Activated CD4-positive, alpha-beta memory T cell treated with anti-CD3 and anti-CD28 coated beads, Interleukin-2, amount 10 ng/mL, durations not matched to agents 7 days and 5 days (primary cell): ENCODE measurements at regions not wholly inside any gene's neighbourhood (a gene's known extent, or its start where the extent isn't known, plus 50 kb on each side); places are given as distances from the start of the nearest gene placed in this dataset.

Source experiments
- CTCF ChIA-PET: fragments of 350-600 bp; sonication (Branson Sonifier 250); formaldehyde crosslinking; loops from one replicate; lab custom pipeline; 2021; ENCODE audit warnings: antibody characterized with exemption, inconsistent platforms; lab: Charles Lee
- POLR2A ChIA-PET: fragments of 350-600 bp; sonication (Branson Sonifier 250); formaldehyde crosslinking; loops from one replicate; lab custom pipeline; 2021; ENCODE audit warnings: antibody characterized with exemption; lab: Charles Lee
- DNase-seq: peaks from one replicate; pipeline ENCODE4 v3.0.0-alpha.2; 2020
- H3K27ac Mint-ChIP-seq: one replicate; pipeline ENCODE4 v1.8.0; 2021; ENCODE audit warnings: mild to moderate bottlenecking, mixed read lengths
- H3K27me3 Mint-ChIP-seq: one replicate; pipeline ENCODE4 v1.8.0; 2021; ENCODE audit warnings: mixed read lengths
- H3K36me3 Mint-ChIP-seq: one replicate; pipeline ENCODE4 v1.8.0; 2021; ENCODE audit warnings: low read depth, mixed read lengths
- H3K4me1 Mint-ChIP-seq: one replicate; pipeline ENCODE4 v1.8.0; 2021; ENCODE audit warnings: mixed read lengths
- H3K4me3 Mint-ChIP-seq: one replicate; pipeline ENCODE4 v1.8.0; 2021; ENCODE audit warnings: mild to moderate bottlenecking, mixed read lengths
- H3K9me3 Mint-ChIP-seq: one replicate; pipeline ENCODE4 v1.8.0; 2021; ENCODE audit warnings: mixed read lengths

DNA sequence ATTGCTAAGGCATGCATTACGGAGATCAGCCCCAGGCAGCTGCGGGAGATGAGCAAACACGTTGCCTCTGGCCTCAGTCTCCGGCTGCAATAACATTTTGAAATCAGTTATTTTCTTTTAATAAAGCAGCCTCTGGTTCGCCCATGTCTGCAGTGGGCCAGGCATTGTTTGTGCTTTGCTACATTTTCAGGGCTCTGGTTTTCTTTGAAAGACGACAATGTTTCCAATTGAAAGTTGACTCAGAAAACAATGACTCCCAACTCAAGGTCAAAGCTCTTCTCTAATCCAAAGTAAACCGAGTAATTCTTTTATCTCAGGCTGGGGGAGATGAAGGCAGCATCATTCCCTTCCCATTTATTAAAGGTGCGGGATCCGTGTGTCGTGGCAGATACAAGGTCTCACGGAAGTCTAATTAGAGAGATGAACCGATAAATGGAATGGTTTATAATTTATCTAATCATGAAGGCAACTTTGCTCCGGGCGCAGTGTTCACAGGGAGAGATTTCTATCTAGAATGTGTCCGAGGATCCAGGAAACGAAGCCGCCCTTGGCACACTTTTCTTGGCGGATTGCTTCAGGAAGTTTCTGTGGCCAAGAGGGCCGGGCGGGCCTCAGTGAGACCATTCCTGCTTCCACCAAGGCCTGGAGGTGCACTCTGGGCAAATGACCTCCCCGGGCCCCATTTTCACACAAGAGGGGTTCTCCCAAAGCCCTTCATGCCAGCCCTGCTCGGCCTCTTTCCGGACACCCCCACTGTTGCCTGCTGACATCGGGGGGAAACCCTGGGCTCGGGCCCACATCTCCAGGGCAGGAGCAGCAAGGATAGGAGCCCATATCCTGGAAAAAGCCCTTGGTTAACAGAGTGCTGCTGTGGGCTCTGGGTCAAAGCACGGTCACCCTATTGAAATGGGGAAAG, 811.4 kb downstream of the BRD1 start:
- H3K27ac Mint-ChIP-seq: no peak overlapping the region
- ChIA-PET CTCF (no interaction called here), POLR2A (no interaction called here)
- peak; percentile 2 for DNase-seq
- H3K4me1 Mint-ChIP-seq: no peaks in the 10 kb centered on the region
- no peaks in the 10 kb centered on the region for H3K36me3 Mint-ChIP-seq
- H3K9me3 Mint-ChIP-seq: no peaks in the 10 kb centered on the region
- H3K27me3 Mint-ChIP-seq: no peaks in the 10 kb centered on the region
- no peak overlapping the region for H3K4me3 Mint-ChIP-seq

DNA sequence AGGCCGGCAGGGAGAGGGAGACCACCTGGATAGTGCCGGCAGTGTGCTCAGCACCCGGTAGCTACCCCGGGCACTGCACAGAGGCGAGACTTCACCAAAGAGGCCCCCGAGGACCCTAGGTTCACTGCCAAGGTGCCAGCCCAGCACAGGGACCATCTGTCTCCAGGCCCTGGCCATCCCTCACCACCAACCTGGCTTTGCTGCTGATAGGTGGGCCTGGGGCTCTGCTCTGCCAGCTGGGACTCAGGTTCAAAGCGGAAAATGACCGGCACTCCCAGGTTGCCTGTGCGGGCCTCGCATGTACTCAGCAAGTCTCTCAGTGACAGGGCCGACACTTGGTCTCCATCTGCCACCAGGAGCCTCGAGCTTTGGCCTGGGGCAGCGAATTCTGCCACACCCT, 812.2 kb downstream of the BRD1 start:
- Mint-ChIP-seq H3K27ac (no peak overlapping the region), H3K4me3 (no peak overlapping the region), H3K36me3 (no peaks in the 10 kb centered on the region), H3K27me3 (no peaks in the 10 kb centered on the region), H3K9me3 (no peaks in the 10 kb centered on the region), H3K4me1 (no peaks in the 10 kb centered on the region)
- CTCF ChIA-PET: no interaction called here
- no peak for DNase-seq
- POLR2A ChIA-PET: no interaction called here

DNA sequence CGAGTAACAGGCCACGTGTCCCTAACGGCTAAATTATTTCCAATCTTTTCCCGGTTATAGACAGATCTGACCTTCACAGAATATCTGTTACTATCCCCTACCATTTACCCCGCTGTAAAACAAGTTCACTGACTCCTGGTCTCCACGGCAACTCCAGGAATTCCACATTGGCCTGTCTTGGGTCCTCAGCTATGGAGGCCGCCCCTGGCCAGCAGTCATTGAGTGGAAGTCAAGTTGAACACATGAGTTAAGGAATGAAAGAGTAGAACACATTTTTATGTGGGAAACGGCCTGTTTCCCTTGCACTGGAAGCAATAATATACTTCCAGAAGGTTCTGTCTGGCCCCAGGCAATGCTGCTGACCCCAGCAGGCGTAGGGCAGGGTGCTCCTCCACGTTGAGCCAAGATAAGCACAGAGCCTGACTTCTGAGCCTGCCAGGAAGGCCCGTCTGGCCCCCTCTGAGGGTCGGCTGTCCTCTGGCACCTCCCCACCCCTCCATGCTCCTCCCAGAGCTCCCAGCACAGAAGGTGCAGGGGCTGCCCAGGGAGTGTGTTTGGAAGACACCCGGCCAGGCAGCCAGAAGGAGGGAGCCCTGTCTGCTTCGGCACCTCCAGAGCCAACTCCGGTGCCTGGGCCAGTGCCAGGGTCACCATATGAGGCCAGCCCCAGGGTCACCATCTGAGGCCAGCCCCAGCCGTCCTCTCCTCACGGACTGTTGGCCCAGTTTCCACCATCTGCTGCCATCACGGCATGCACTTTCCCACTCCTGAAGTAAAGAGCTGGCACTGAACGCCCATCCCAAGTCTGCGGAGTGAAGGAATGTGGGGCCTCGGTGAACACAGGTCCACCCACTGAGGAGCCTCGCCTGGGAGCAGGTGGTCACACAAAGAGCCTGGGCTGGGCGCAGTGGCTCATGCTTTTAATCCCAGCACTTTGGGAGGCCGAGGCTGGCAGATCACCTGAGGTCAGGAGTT, 813.2 kb downstream of the BRD1 start:
- Mint-ChIP-seq H3K27me3 (no peaks in the 10 kb centered on the region), H3K36me3 (no peaks in the 10 kb centered on the region)

DNA sequence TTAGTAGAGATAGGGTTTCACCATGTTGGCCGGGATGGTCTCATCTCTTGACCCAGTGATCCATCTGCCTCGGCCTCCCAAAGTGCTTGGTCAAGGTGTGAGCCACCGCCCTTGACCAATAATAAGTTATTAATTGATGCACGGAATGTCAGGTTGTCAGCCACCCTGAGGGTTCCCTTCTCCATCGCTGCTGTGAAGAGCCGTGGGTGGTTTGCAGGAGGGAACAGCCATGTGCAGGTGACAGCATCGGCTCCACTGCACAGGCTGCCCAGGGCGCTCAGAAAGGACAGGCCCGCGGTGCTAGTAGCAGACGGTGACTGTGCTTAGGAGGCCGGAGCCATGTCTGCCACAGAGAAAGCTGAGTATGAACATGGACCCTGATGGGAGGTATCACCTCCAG, 814.0 kb downstream of the BRD1 start:
- no peak for DNase-seq
- H3K4me1 Mint-ChIP-seq: no peaks in the 10 kb centered on the region
- H3K27ac Mint-ChIP-seq: no peak overlapping the region
- no peaks in the 10 kb centered on the region for H3K9me3 Mint-ChIP-seq
- no peak overlapping the region for H3K4me3 Mint-ChIP-seq
- no peaks in the 10 kb centered on the region for H3K36me3 Mint-ChIP-seq
- CTCF ChIA-PET: no interaction called here
- POLR2A ChIA-PET: no interaction called here
- H3K27me3 Mint-ChIP-seq: no peaks in the 10 kb centered on the region

More for the DNA sequence above, 813.2 kb downstream of the BRD1 start:
- Mint-ChIP-seq H3K9me3 (no peaks in the 10 kb centered on the region), H3K4me3 (no peak overlapping the region), H3K4me1 (no peaks in the 10 kb centered on the region), H3K27ac (no peak overlapping the region)
- ChIA-PET CTCF (no interaction called here), POLR2A (no interaction called here)
- no peak for DNase-seq

DNA sequence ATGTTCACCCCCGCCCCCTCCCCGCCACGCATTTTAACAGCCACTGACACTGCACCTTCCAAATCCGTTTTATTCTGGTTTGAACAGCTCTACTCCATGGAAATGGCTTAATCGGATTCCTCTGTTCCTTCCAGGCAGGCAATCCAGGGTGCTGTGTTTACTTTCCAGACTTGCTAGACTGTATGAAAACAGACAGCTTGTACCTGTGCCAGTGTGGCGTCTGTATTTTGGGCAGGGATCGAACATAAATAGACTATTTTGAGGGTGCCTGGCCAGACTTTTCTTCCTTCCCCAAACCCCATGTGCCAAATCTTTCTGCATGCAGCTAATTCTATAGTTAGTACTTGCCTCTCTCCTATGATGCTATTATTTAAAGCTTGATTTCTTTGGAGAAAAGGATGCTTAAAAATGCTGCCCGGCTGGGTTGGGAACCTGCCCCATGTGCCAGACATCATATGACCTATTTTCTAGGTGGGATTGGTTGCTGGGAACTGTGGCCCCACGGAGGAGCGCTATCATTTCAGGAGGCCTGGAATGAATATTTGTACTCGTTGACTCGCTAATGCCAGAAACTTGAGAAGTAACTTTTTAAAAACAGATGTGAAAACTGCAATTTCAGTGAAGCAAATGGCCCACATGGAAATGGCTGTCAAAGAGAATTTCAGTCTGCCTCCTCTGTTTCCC, 814.8 kb downstream of the BRD1 start:
- no peaks in the 10 kb centered on the region for H3K4me1 Mint-ChIP-seq
- H3K4me3 Mint-ChIP-seq: no peak overlapping the region
- CTCF ChIA-PET: no interaction called here
- H3K9me3 Mint-ChIP-seq: no peaks in the 10 kb centered on the region
- no peaks in the 10 kb centered on the region for H3K27me3 Mint-ChIP-seq
- no peak for DNase-seq
- H3K36me3 Mint-ChIP-seq: no peaks in the 10 kb centered on the region
- POLR2A ChIA-PET: no interaction called here
- H3K27ac Mint-ChIP-seq: no peak overlapping the region

DNA sequence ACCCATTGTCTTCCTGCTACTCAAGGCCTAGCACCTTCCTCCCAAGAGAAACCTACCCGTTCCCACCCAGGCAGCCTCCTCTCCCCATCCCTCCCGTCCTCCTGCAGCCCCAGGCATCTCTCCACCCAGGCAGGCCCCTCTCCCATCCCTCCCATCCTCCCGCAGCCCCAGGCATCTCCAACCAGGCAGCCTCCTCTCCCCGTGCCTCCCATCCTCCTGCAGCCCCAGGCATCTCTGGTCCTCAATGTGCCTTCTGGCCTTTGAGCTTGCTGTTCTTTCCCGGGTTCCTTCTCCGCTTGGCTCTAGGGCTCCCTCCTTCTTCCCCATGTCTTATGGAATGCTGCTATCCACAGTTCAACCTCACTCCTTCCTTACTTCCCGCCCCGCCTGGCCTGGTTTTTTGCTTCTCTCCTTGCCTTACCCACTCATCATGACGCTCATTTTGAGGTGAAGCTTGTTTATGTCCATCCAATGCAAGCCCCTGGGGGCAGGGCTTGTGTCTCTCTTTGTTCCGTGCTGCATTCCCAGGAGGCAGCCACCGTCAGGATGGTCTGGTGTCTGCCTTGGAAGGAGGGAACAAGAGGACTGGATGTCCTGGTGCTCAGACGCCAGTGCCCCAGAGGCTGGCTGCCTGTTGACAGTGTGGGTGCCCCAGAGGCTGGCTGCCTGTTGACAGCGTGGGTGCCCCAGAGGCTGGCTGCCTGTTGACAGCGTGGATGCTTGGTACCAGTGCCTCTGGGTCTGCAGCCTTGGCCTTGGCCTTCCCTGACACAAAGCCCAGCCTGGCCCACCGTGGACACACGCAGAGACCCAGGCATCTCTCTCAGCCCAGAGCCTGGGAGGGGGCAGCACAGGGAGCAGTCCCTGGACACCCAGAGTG, 815.7 kb downstream of the BRD1 start:
- Mint-ChIP-seq H3K9me3 (no peaks in the 10 kb centered on the region), H3K27ac (no peak overlapping the region), H3K4me1 (no peaks in the 10 kb centered on the region), H3K36me3 (no peaks in the 10 kb centered on the region), H3K27me3 (no peaks in the 10 kb centered on the region), H3K4me3 (no peak overlapping the region)
- ChIA-PET CTCF (no interaction called here), POLR2A (no interaction called here)
- no peak for DNase-seq

DNA sequence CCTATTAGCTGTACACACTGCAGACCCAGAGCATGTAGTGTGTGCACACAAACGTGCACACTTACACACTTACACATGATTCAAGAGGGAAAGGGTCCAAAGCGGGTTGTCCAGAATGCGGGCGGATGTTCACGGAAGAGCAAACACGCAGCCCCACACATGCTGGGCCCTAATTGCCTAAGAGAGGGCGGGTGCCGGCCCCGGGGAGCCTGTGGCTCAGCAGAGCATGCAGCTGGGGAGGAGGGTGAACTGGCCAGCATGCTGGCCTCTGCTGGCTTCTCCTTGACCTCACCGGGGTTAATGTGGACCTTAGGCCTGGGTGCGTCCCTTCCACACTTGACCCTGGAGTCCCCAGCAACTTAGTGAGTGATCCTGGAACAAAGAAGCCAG, 816.3 kb downstream of the BRD1 start:
- no peak overlapping the region for H3K4me3 Mint-ChIP-seq
- H3K9me3 Mint-ChIP-seq: no peaks in the 10 kb centered on the region
- DNase-seq: no peak
- no peaks in the 10 kb centered on the region for H3K4me1 Mint-ChIP-seq
- ChIA-PET POLR2A (no interaction called here), CTCF (no interaction called here)
- H3K27ac Mint-ChIP-seq: no peak overlapping the region
- H3K36me3 Mint-ChIP-seq: no peaks in the 10 kb centered on the region
- H3K27me3 Mint-ChIP-seq: no peaks in the 10 kb centered on the region

DNA sequence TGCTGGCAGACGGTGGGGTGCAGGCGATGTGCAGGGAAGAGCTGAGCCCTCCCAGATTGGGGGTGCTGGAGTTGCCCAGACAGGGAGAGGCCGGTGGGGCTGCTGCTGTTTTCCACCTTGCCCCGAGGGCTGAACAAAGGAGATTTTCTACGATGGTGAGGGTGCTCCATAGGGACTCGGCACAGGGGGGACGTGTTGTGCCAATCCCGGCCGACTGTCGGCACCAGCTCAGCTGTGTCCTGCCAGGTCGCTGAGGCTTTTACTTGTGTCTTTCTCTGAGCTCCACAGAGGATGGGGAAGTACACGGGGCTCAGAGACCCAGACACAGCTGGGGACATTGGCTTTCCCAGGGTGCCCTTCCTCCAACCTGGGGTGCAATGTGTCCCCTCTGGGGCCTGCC, 816.8 kb downstream of the BRD1 start:
- H3K4me3 Mint-ChIP-seq: no peak overlapping the region
- no peak overlapping the region for H3K27ac Mint-ChIP-seq
- ChIA-PET CTCF (no interaction called here), POLR2A (no interaction called here)
- DNase-seq: no peak
- no peaks in the 10 kb centered on the region for H3K4me1 Mint-ChIP-seq
- no peaks in the 10 kb centered on the region for H3K36me3 Mint-ChIP-seq
- no peaks in the 10 kb centered on the region for H3K27me3 Mint-ChIP-seq
- H3K9me3 Mint-ChIP-seq: no peaks in the 10 kb centered on the region

DNA sequence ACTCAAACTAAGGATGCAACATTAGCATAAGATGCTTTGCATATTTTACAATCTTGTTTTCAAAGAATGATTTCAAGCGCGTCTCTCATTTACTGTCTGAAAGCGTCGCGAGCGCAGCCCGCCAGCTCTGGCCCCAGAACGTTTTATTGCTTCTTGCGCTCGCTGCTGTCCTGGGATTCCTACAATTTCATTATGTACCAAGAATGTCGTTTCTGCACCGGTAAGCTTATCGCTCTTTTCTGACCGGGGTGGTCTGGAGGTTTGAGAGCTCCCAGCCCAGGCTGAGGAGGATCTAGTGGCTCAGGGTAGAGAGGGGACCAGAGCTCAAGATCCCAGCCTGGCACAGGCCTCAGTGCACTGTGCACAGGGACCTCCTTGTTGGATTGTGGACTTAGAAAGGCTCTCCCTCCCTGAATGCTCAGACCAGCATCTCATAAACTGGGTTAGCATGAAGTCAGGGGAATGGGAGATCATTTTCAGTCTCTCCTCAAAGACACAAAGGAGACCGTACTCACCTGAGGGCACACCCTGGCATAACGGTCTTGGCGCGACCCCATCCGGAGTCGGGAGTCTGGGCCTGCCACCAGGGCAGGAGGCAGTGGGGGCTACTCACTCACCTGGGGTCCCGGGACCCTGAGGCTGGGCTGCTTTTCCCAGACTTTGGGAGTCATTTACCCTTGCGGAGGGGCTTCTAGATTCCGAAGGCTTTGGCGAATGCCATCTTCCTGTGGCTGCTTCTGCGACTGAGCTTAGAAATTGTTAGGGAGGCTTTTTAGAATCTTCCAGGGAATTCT, 817.4 kb downstream of the BRD1 start:
- POLR2A ChIA-PET: no interaction called here

DNA sequence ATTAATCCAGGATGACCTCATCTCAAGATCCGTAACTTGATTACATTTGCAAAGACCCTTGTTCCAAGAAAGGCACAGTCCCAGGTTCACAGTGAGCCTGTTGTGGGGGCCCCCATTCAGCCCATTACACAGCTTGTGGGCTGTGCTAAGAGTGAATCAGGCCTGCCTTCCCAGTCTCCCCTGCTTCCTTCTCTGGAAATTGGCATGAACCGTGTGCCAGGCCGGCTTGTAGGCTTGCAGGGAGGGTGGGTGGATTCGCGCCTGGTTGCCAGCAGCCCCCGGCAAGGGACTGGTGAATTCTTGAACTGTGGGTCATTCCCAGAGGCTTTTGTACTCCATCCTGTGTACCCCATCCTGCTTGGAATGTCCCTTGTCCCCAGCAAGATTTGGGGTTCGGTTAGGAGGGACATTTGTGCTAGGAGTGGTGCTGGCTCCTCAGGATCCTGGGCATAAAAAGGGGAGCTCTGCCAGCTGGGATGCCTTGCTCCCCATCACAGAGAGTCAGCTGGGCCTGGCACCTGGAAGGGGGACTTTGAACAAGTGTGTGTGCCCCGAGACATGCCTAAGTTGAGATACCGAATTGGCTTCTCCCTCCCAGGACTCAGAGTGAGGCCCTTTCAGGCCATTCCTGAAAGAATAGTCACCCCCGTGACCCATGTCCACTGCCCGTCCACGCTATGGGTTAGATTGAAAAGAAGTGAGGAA, 818.2 kb downstream of the BRD1 start:
- ChIA-PET CTCF (no interaction called here), POLR2A (no interaction called here)
- H3K9me3 Mint-ChIP-seq: no peaks in the 10 kb centered on the region
- DNase-seq: no peak
- H3K36me3 Mint-ChIP-seq: no peaks in the 10 kb centered on the region
- H3K27me3 Mint-ChIP-seq: no peaks in the 10 kb centered on the region
- H3K27ac Mint-ChIP-seq: no peak overlapping the region
- H3K4me1 Mint-ChIP-seq: no peaks in the 10 kb centered on the region
- H3K4me3 Mint-ChIP-seq: no peak overlapping the region

More for the DNA sequence above, 817.4 kb downstream of the BRD1 start:
- CTCF ChIA-PET: no interaction called here
- Mint-ChIP-seq H3K9me3 (no peaks in the 10 kb centered on the region), H3K27ac (no peak overlapping the region), H3K4me3 (no peak overlapping the region), H3K27me3 (no peaks in the 10 kb centered on the region), H3K36me3 (no peaks in the 10 kb centered on the region), H3K4me1 (no peaks in the 10 kb centered on the region)
- no peak for DNase-seq

DNA sequence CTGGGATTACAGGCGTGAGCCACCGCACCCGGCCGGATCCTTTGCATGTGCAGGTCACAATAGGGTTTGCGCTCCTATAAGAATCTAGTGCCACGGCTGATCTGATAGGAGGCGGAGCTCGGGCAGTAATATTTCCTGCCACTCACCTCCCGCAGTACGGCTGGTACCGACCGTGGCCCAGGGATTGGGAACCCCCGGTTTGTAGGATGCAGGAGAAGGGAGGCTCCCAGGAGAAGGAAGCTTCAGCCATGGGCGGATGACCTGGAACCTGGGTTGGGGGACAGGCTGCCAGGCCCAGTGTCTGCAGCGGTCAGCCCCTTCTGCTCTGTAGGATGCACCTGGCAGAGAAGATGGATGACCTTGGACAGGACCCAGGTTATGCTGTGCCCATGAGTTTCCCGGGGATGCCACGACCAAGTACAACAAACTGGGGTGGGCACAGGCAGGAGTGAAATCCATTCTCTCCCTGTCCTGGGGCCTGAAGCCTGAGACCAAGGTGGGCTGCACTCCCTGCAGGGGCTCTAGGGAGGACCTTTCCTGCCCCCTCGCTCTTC, 818.9 kb downstream of the BRD1 start:
- no peaks in the 10 kb centered on the region for H3K27me3 Mint-ChIP-seq
- no peak overlapping the region for H3K27ac Mint-ChIP-seq
- H3K4me3 Mint-ChIP-seq: no peak overlapping the region
- H3K9me3 Mint-ChIP-seq: no peaks in the 10 kb centered on the region
- ChIA-PET POLR2A (no interaction called here), CTCF (no interaction called here)
- H3K4me1 Mint-ChIP-seq: no peaks in the 10 kb centered on the region
- DNase-seq: no peak
- no peaks in the 10 kb centered on the region for H3K36me3 Mint-ChIP-seq
